Small intestine (tissue), 7 donors: ENCODE measurements at regions not wholly inside any gene's neighbourhood (a gene's known extent, or its start where the extent isn't known, plus 50 kb on each side); places are given as distances from the start of the nearest gene placed in this dataset.
A peak's percentile ranks its signal among the peaks of the same experiment; 100 is the strongest.
"Not testable (repeated sequence)": the region's sequence is repeated elsewhere in the genome, so short reads cannot be mapped to it uniquely, and the experiment has no call there.

Experiments
- DNase-seq, 2 donors: peaks; one replicate each; pipeline versions ENCODE4 v3.0.0 to v3.0.0-alpha.2; 2013
- FAIRE-seq: peaks from 2 replicates; lab custom pipeline; 2012; peaks lifted over from hg19 to GRCh38; lab: Jason Lieb, UNC
- H3K27ac ChIP-seq, 3 donors: one replicate each; pipeline ENCODE4 v1.5.1; 2013; ENCODE audit warnings: low read length in 2 of 3, mild to moderate bottlenecking in 2 of 3, control low read depth in 1 of 3, inconsistent platforms in 1 of 3, low read depth in 1 of 3, moderate library complexity in 1 of 3
- H3K27me3 ChIP-seq, 3 donors: one replicate each; pipeline ENCODE4 v1.6.1; 2013; ENCODE audit warnings: low read length in 3 of 3, inconsistent platforms in 1 of 3; ENCODE audit not compliant: control insufficient read depth in 3 of 3, insufficient read depth in 3 of 3
- H3K36me3 ChIP-seq, 3 donors: one replicate each; pipeline ENCODE4 v1.6.1; 2013; ENCODE audit warnings: low read length in 3 of 3, inconsistent platforms in 1 of 3, low read depth in 1 of 3, mild to moderate bottlenecking in 1 of 3, moderate library complexity in 1 of 3; ENCODE audit not compliant: control insufficient read depth in 3 of 3, insufficient read depth in 2 of 3
- H3K4me1 ChIP-seq, 3 donors: one replicate each; pipeline ENCODE4 v1.6.1; 2013; ENCODE audit warnings: low read length in 2 of 3, inconsistent platforms in 1 of 3, low read depth in 1 of 3, mild to moderate bottlenecking in 1 of 3, moderate library complexity in 1 of 3; ENCODE audit not compliant: control insufficient read depth in 3 of 3, insufficient read depth in 2 of 3
- H3K4me3 ChIP-seq, 3 donors: one replicate each; pipeline ENCODE4 v1.5.1; 2013; ENCODE audit warnings: low read length in 3 of 3, control low read depth in 1 of 3, inconsistent platforms in 1 of 3, low read depth in 1 of 3, mild to moderate bottlenecking in 1 of 3, moderate library complexity in 1 of 3
- H3K9me3 ChIP-seq, 2 donors: one replicate each; pipeline ENCODE4 v1.6.1; 2013; ENCODE audit warnings: low read depth in 1 of 2, low read length in 1 of 2; ENCODE audit not compliant: control insufficient read depth in 2 of 2, insufficient read depth in 1 of 2
- WGBS, 3 donors: extraction: QIAGEN DNeasy Blood & Tissue Kit; methylation state at CpG; one replicate each; pipeline ENCODE4 v1.1.7; 2013; 5-methylcytosine and 5-hydroxymethylcytosine counted together
- donor health status: healthy with polysubstance abuse.
- donor health status: control.
- donor health status: control.
- donor health status: Bipolar disorder and iron deficiency.
- donor health status: healthy.

- 33 to 59% (median 45%) methylated on average over 6 of the region's 6 CpGs for WGBS, 3 donors
- H3K9me3 ChIP-seq, H3K36me3 ChIP-seq, H3K27ac ChIP-seq, H3K4me3 ChIP-seq, H3K4me1 ChIP-seq, H3K27me3 ChIP-seq: not testable (repeated sequence)
- FAIRE-seq (peak; percentile 89), DNase-seq (peak; percentile 24 to 37)
Observed at GRCh38 chr20:30348932-30349331, 908.5 kb upstream of the DEFB115 start.

- DNase-seq, H3K27ac ChIP-seq, H3K9me3 ChIP-seq, H3K4me3 ChIP-seq, H3K27me3 ChIP-seq, H3K4me1 ChIP-seq, H3K36me3 ChIP-seq: not testable (repeated sequence)
- WGBS, 3 donors = 24 to 35% (median 33%) methylated on average over 2 of the region's 2 CpGs
- peak; percentile 89 for FAIRE-seq
Observed at GRCh38 chr20:30356854-30357467, 900.5 kb upstream of the DEFB115 start.

GRCh38 chr20:30361756-30362155 is 895.7 kb upstream of the DEFB115 start:
- WGBS, 3 donors = 85 to 89% (median 88%) methylated on average over 8 to 13 of the region's 13 CpGs
- not testable (repeated sequence) for H3K4me1 ChIP-seq, H3K36me3 ChIP-seq, H3K9me3 ChIP-seq, H3K27ac ChIP-seq, DNase-seq, H3K27me3 ChIP-seq, H3K4me3 ChIP-seq, FAIRE-seq

- DNase-seq, H3K27me3 ChIP-seq, FAIRE-seq, H3K4me1 ChIP-seq, H3K9me3 ChIP-seq, H3K36me3 ChIP-seq: not testable (repeated sequence)
- WGBS, 3 donors = 65 to 77% (median 74%) methylated on average over 14 of the region's 14 CpGs
- peak overlapping the region in 2 of 3 donors; percentile 63 to 70 for H3K4me3 ChIP-seq
- peak overlapping the region in 1 of 3 donors; percentile 68 for H3K27ac ChIP-seq
Observed at GRCh38 chr20:30376430-30376766, 881.1 kb upstream of the DEFB115 start.

- Histone ChIP-seq H3K9me3 (peaks cover 0 to 2% of the 10 kb centered on the region in 2 donors), H3K27ac (peak overlapping the region in 2 of 3 donors; percentile 80 to 83), H3K4me1 (no peaks in the 10 kb centered on the region), H3K4me3 (peak overlapping the region; percentile 35 to 70 (median 63)), H3K27me3 (no peaks in the 10 kb centered on the region), H3K36me3 (no peaks in the 10 kb centered on the region)
- FAIRE-seq = no peak
- WGBS, 3 donors = 8 to 22% (median 19%) methylated on average over 60 to 70 of the region's 70 CpGs
- peak; percentile 91 to 93 for DNase-seq
Observed at GRCh38 chr20:30376767-30377658, 880.5 kb upstream of the DEFB115 start.

- not testable (repeated sequence) for FAIRE-seq, H3K9me3 ChIP-seq, H3K4me1 ChIP-seq, DNase-seq, H3K36me3 ChIP-seq, H3K27me3 ChIP-seq, H3K27ac ChIP-seq
- peak overlapping the region in 1 of 3 donors; percentile 19 for H3K4me3 ChIP-seq
- 37 to 66% (median 60%) methylated on average over 4 of the region's 4 CpGs for WGBS, 3 donors
Observed at GRCh38 chr20:30378317-30378716, 879.1 kb upstream of the DEFB115 start.

GRCh38 chr20:30378721-30379120 is 878.7 kb upstream of the DEFB115 start:
- H3K36me3 ChIP-seq, H3K27ac ChIP-seq, H3K27me3 ChIP-seq, H3K4me3 ChIP-seq, H3K9me3 ChIP-seq, DNase-seq, H3K4me1 ChIP-seq, FAIRE-seq: not testable (repeated sequence)
- 97 to 100% (median 97%) methylated on average over 1 of the region's 1 CpG for WGBS, 3 donors

GRCh38 chr20:30384841-30385240 is 872.6 kb upstream of the DEFB115 start:
- H3K9me3 ChIP-seq, H3K36me3 ChIP-seq, H3K4me1 ChIP-seq, H3K27me3 ChIP-seq, FAIRE-seq, H3K27ac ChIP-seq, H3K4me3 ChIP-seq, DNase-seq: not testable (repeated sequence)
- WGBS, 3 donors = 72 to 84% (median 75%) methylated on average over 6 of the region's 6 CpGs
